ENCODE measurements at regions not wholly inside any gene's neighbourhood (a gene's known extent, or its start where the extent isn't known, plus 50 kb on each side); places are given as distances from the start of the nearest gene placed in this dataset.

- no peak for DNase-seq (ENCODE audit: low read depth, low spot score)
- ChIA-PET POLR2A (no interaction called here), CTCF (no interaction called here)
- no peak overlapping the region for H3K4me3 ChIP-seq (ENCODE audit: low read depth, low read length)
- TF ChIP-seq CTCF (IDR thresholded peaks at IDR 0.05; ENCODE audit: insufficient read depth, low read length, missing control alignments), result no peak
Observed at GRCh38 chr2:129733041-129733440, 246.4 kb upstream of the RAB6C start.

- ChIA-PET POLR2A (no interaction called here), CTCF (no interaction called here)
- H3K4me3 ChIP-seq (ENCODE audit: low read depth, low read length), result no peak overlapping the region
- no peak for DNase-seq (ENCODE audit: low read depth, low spot score)
- no peak for TF ChIP-seq CTCF (IDR thresholded peaks at IDR 0.05; ENCODE audit: insufficient read depth, low read length, missing control alignments)
Observed at GRCh38 chr2:129733579-129733978, 245.9 kb upstream of the RAB6C start.

GRCh38 chr2:129734343-129735034, 245.0 kb upstream of the RAB6C start:
- H3K4me3 ChIP-seq (ENCODE audit: low read depth, low read length), result no peak overlapping the region
- no peak for DNase-seq (ENCODE audit: low read depth, low spot score)
- CTCF ChIA-PET, result no interaction called here
- POLR2A ChIA-PET, result no interaction called here
- no peak for TF ChIP-seq CTCF (IDR thresholded peaks at IDR 0.05; ENCODE audit: insufficient read depth, low read length, missing control alignments)

- CTCF ChIA-PET, result no interaction called here
- no peak overlapping the region for H3K4me3 ChIP-seq (ENCODE audit: low read depth, low read length)
- no peak for DNase-seq (ENCODE audit: low read depth, low spot score)
- POLR2A ChIA-PET, result no interaction called here
- no peak for TF ChIP-seq CTCF (IDR thresholded peaks at IDR 0.05; ENCODE audit: insufficient read depth, low read length, missing control alignments)
Observed at GRCh38 chr2:129735576-129735975, 243.9 kb upstream of the RAB6C start.

GRCh38 chr2:129737660-129738527, 241.6 kb upstream of the RAB6C start:
- TF ChIP-seq CTCF (IDR thresholded peaks at IDR 0.05; ENCODE audit: insufficient read depth, low read length, missing control alignments), result no peak
- no peak overlapping the region for H3K4me3 ChIP-seq (ENCODE audit: low read depth, low read length)
- ChIA-PET POLR2A (no interaction called here), CTCF (no interaction called here)
- DNase-seq (ENCODE audit: low read depth, low spot score), result no peak

GRCh38 chr2:129738799-129739198, 240.7 kb upstream of the RAB6C start:
- POLR2A ChIA-PET, result no interaction called here
- CTCF ChIA-PET, result no interaction called here
- H3K4me3 ChIP-seq (ENCODE audit: low read depth, low read length), result no peak overlapping the region
- no peak for DNase-seq (ENCODE audit: low read depth, low spot score)
- no peak for TF ChIP-seq CTCF (IDR thresholded peaks at IDR 0.05; ENCODE audit: insufficient read depth, low read length, missing control alignments)

Data from AG04449 (cell line).